ENCODE measurements at regions not wholly inside any gene's neighbourhood (a gene's known extent, or its start where the extent isn't known, plus 50 kb on each side); places are given as distances from the start of the nearest gene placed in this dataset.
A peak's percentile ranks its signal among the peaks of the same experiment; 100 is the strongest.

- DNase-seq (ENCODE audit: low read depth): peak; percentile 38
- no peak overlapping the region for H3K4me3 ChIP-seq (ENCODE audit: control insufficient read depth, low read depth, low read length)
- TF ChIP-seq CTCF (IDR thresholded peaks at IDR 0.05; ENCODE audit: control insufficient read depth, insufficient read depth, low read depth, low read length, missing control alignments): no peak
Measured at GRCh38 chr3:117681619-117682018, 972.0 kb downstream of the TUSC7 start.

DNA sequence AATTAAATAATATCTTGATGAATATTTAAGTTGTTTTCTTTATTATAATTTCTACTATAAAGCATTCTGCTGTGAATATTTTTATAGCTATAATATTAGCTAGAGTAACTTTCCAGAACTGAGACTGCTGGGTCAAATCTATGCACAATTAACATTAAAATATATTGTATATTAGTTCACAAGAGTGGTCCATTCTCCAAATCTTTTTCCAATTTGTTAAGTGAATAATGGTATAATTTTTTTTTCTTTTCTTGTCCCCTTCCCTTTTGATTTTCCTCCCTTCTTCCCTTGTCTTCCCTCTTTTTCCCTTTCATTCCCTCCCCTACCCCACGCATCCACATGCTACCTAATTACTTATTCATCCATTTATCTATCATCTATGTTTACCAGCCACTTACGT, 977.5 kb downstream of the TUSC7 start:
- DNase-seq (ENCODE audit: low read depth): no peak
- no peak for TF ChIP-seq CTCF (IDR thresholded peaks at IDR 0.05; ENCODE audit: control insufficient read depth, insufficient read depth, low read depth, low read length, missing control alignments)
- H3K4me3 ChIP-seq (ENCODE audit: control insufficient read depth, low read depth, low read length): no peak overlapping the region

- no peak overlapping the region for H3K4me3 ChIP-seq (ENCODE audit: control insufficient read depth, low read depth, low read length)
- TF ChIP-seq CTCF (IDR thresholded peaks at IDR 0.05; ENCODE audit: control insufficient read depth, insufficient read depth, low read depth, low read length, missing control alignments): no peak
- DNase-seq (ENCODE audit: low read depth): no peak
Measured at GRCh38 chr3:117688583-117688982, 979.0 kb downstream of the TUSC7 start.

DNA sequence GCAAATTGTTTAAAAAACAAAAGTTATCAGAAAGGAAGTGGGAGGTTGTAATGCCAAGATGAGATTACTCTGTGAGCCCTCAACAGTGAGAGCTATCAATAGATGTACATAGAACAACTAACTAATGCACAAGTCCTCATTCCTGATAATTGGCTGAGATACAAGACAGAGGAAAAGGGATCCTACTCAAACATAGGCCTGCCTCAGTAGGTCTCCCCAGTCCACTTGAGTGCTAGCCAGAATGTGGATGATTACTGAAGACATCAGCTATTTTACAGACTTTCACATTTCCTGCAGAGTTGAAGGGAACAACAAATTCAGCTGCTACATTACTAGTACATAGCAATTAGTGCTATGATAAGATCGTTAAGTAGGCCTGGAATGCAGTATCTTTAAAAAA, 981.9 kb downstream of the TUSC7 start:
- TF ChIP-seq CTCF (IDR thresholded peaks at IDR 0.05; ENCODE audit: control insufficient read depth, insufficient read depth, low read depth, low read length, missing control alignments): no peak
- H3K4me3 ChIP-seq (ENCODE audit: control insufficient read depth, low read depth, low read length): no peak overlapping the region
- DNase-seq (ENCODE audit: low read depth): no peak

DNA sequence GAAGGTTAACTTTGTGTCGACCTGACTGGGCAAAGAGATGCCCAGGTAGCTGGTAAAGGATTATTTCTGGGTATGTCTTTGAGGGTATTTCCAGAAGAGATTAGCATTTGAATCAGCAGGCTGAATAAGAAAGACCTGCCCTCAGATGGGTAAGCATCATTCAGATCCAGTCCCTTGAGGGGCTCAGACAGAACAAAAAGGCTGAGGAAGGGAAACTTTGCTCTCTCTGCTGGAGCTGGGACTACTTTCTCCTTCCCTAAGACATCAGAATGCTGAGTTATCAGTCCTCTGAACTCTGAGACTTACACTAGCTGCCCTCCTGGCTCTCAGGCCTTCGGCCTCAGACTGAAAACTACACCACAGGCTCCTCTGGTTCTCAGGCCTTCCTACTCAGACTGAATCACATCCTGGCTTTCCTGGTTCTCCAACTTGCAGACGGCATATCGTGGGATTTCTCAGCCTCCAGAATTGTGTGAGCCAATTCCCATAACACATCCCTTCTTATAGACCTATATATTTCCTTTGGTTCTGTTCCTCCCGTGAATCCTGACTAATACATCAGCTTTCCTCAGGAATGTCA, 982.9 kb downstream of the TUSC7 start:
- TF ChIP-seq CTCF (IDR thresholded peaks at IDR 0.05; ENCODE audit: control insufficient read depth, insufficient read depth, low read depth, low read length, missing control alignments): no peak
- no peak for DNase-seq (ENCODE audit: low read depth)

DNA sequence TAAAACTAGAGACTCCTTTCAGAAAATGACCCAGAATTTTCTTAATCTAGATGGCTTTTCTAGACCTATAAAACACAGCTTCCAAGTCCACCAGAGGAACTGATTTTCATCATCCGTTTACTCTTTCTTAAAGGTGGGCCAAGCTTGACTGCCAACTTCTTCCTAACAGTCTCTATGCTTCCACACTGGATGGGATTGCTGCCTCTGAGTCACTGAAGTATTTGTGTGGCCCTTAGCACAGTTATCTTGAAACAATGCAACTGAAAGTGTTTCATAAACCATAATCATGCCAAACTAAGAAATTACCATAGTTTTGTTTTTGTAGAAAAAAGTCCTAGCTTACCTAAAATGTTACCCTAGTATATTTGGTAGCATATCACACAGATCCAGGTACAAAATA, 985.7 kb downstream of the TUSC7 start:
- H3K4me3 ChIP-seq (ENCODE audit: control insufficient read depth, low read depth, low read length): no peak overlapping the region
- peak; percentile 11 for DNase-seq (ENCODE audit: low read depth)
- no peak for TF ChIP-seq CTCF (IDR thresholded peaks at IDR 0.05; ENCODE audit: control insufficient read depth, insufficient read depth, low read depth, low read length, missing control alignments)

More for the DNA sequence above, 982.9 kb downstream of the TUSC7 start:
- no peak overlapping the region for H3K4me3 ChIP-seq (ENCODE audit: control insufficient read depth, low read depth, low read length)
